Right lung (tissue), 2 donors: ENCODE measurements at regions not wholly inside any gene's neighbourhood (a gene's known extent, or its start where the extent isn't known, plus 50 kb on each side); places are given as distances from the start of the nearest gene placed in this dataset.

Source experiments
- DNase-seq, 2 donors: peaks; one replicate each; pipeline ENCODE4 v3.0.0-alpha.2; 2013

GRCh38 chr11:69431136-69431535 lies 50.3 kb upstream of the LINC01488 start:
- DNase-seq: no peak
